Naive B cell (primary cell): ENCODE measurements at regions not wholly inside any gene's neighbourhood (a gene's known extent, or its start where the extent isn't known, plus 50 kb on each side); places are given as distances from the start of the nearest gene placed in this dataset.
"Not testable (repeated sequence)": the region's sequence is repeated elsewhere in the genome, so short reads cannot be mapped to it uniquely, and the experiment has no call there.

Source experiments
- ATAC-seq, 2 donors: fragments of 150-1000 bp; cut with Tn5 transposase; 2 replicates each; pipeline ENCODE4 v1.10.0; 2021; ENCODE audit warnings: low read depth in 2 of 2, mild to moderate bottlenecking in 2 of 2, moderate library complexity in 2 of 2
- DNase-seq: peaks from one replicate; pipeline ENCODE4 v3.0.0; 2022
- H3K27ac Mint-ChIP-seq, 6 donors: one replicate each; pipeline ENCODE4 v1.8.0; 2020 to 2022; ENCODE audit warnings: mild to moderate bottlenecking in 6 of 6, mixed read lengths in 6 of 6, moderate library complexity in 5 of 6, inconsistent platforms in 2 of 6
- H3K27me3 Mint-ChIP-seq, 3 donors: one replicate each; pipeline ENCODE4 v1.8.0; 2021 to 2022; ENCODE audit warnings: mixed read lengths in 3 of 3, mild to moderate bottlenecking in 1 of 3
- H3K36me3 Mint-ChIP-seq, 2 donors: one replicate each; pipeline ENCODE4 v1.8.0; 2020 to 2022; ENCODE audit warnings: mixed read lengths in 2 of 2, inconsistent platforms in 1 of 2, mild to moderate bottlenecking in 1 of 2
- H3K4me1 Mint-ChIP-seq, 3 donors: one replicate each; pipeline ENCODE4 v1.8.0; 2020 to 2022; ENCODE audit warnings: mixed read lengths in 3 of 3, inconsistent platforms in 1 of 3, mild to moderate bottlenecking in 1 of 3, moderate library complexity in 1 of 3
- H3K4me3 Mint-ChIP-seq, 8 donors: one replicate each; pipeline ENCODE4 v1.8.0; 2020 to 2022; ENCODE audit warnings: mild to moderate bottlenecking in 8 of 8, mixed read lengths in 8 of 8, moderate library complexity in 8 of 8, inconsistent platforms in 2 of 8
- H3K9me3 Mint-ChIP-seq, 7 donors: one replicate each; pipeline ENCODE4 v1.8.0; 2020 to 2022; ENCODE audit warnings: mixed read lengths in 7 of 7, mild to moderate bottlenecking in 5 of 7, inconsistent platforms in 2 of 7, moderate library complexity in 1 of 7

- H3K4me1 Mint-ChIP-seq, result peaks cover 4 to 11% (median 11%) of the 10 kb centered on the region in 3 donors
Measured at GRCh38 chr7:150045596-150045995, 171.8 kb downstream of the ATP6V0E2 start.

GRCh38 chr7:150046290-150047194, 172.8 kb downstream of the ATP6V0E2 start:
- H3K9me3 Mint-ChIP-seq, H3K36me3 Mint-ChIP-seq, ATAC-seq, DNase-seq, H3K27ac Mint-ChIP-seq: not testable (repeated sequence)
- Mint-ChIP-seq H3K27me3 (peaks cover 9 to 30% (median 10%) of the 10 kb centered on the region in 3 donors), H3K4me3 (peak overlapping the region in 5 of 8 donors; percentile 33 to 66 (median 51)), H3K4me1 (peaks cover 4 to 11% (median 11%) of the 10 kb centered on the region in 3 donors)

More at GRCh38 chr7:150045596-150045995, 171.8 kb downstream of the ATP6V0E2 start:
- not testable (repeated sequence) for H3K36me3 Mint-ChIP-seq, H3K27ac Mint-ChIP-seq, H3K9me3 Mint-ChIP-seq, ATAC-seq, H3K4me3 Mint-ChIP-seq, DNase-seq
- H3K27me3 Mint-ChIP-seq, result peaks cover 9 to 30% (median 10%) of the 10 kb centered on the region in 3 donors

- DNase-seq, H3K27ac Mint-ChIP-seq, H3K9me3 Mint-ChIP-seq, H3K36me3 Mint-ChIP-seq, ATAC-seq: not testable (repeated sequence)
- Mint-ChIP-seq H3K4me3 (peak overlapping the region in 2 of 8 donors; percentile 33 to 56), H3K27me3 (peaks cover 9 to 30% (median 14%) of the 10 kb centered on the region in 3 donors), H3K4me1 (peaks cover 4 to 11% (median 11%) of the 10 kb centered on the region in 3 donors)
Measured at GRCh38 chr7:150047329-150047728, 173.6 kb downstream of the ATP6V0E2 start.

GRCh38 chr7:150047772-150048171, 174.0 kb downstream of the ATP6V0E2 start:
- not testable (repeated sequence) for ATAC-seq, H3K27ac Mint-ChIP-seq, DNase-seq, H3K36me3 Mint-ChIP-seq, H3K9me3 Mint-ChIP-seq
- Mint-ChIP-seq H3K4me1 (peaks cover 4 to 11% (median 11%) of the 10 kb centered on the region in 3 donors), H3K4me3 (peak overlapping the region in 6 of 8 donors; percentile 18 to 83 (median 58)), H3K27me3 (peaks cover 14 to 30% (median 14%) of the 10 kb centered on the region in 3 donors)

GRCh38 chr7:150048244-150049011, 174.7 kb downstream of the ATP6V0E2 start:
- H3K9me3 Mint-ChIP-seq, H3K36me3 Mint-ChIP-seq, DNase-seq, H3K27ac Mint-ChIP-seq, ATAC-seq: not testable (repeated sequence)
- Mint-ChIP-seq H3K4me3 (peak overlapping the region in 5 of 8 donors; percentile 48 to 83 (median 59)), H3K27me3 (peaks cover 14 to 30% (median 17%) of the 10 kb centered on the region in 3 donors), H3K4me1 (peaks cover 4 to 11% (median 11%) of the 10 kb centered on the region in 3 donors)

- H3K27ac Mint-ChIP-seq, result peak overlapping the region in 1 of 6 donors; percentile 49
- H3K36me3 Mint-ChIP-seq, H3K9me3 Mint-ChIP-seq, ATAC-seq, DNase-seq: not testable (repeated sequence)
- H3K4me1 Mint-ChIP-seq, result peaks cover 4 to 11% (median 11%) of the 10 kb centered on the region in 3 donors
- peak overlapping the region in 7 of 8 donors; percentile 45 to 82 (median 72) for H3K4me3 Mint-ChIP-seq
- H3K27me3 Mint-ChIP-seq, result peaks cover 17 to 32% (median 18%) of the 10 kb centered on the region in 3 donors
Measured at GRCh38 chr7:150049012-150049655, 175.4 kb downstream of the ATP6V0E2 start.

- ATAC-seq, H3K9me3 Mint-ChIP-seq, H3K27ac Mint-ChIP-seq, DNase-seq, H3K4me3 Mint-ChIP-seq, H3K36me3 Mint-ChIP-seq, H3K4me1 Mint-ChIP-seq: not testable (repeated sequence)
- H3K27me3 Mint-ChIP-seq, result peaks cover 17 to 23% (median 18%) of the 10 kb centered on the region in 3 donors
Measured at GRCh38 chr7:150053396-150053795, 179.6 kb downstream of the ATP6V0E2 start.

- not testable (repeated sequence) for ATAC-seq, H3K36me3 Mint-ChIP-seq
Measured at GRCh38 chr7:150054242-150054641, 180.5 kb downstream of the ATP6V0E2 start.

GRCh38 chr7:150060259-150061221, 186.8 kb downstream of the ATP6V0E2 start:
- ATAC-seq (peak; percentile 50 to 75), DNase-seq (peak; percentile 51)
- H3K9me3 Mint-ChIP-seq, H3K4me1 Mint-ChIP-seq, H3K36me3 Mint-ChIP-seq, H3K27ac Mint-ChIP-seq, H3K27me3 Mint-ChIP-seq: not testable (repeated sequence)
- H3K4me3 Mint-ChIP-seq, result peak overlapping the region in 1 of 8 donors; percentile 0

More at GRCh38 chr7:150054242-150054641, 180.5 kb downstream of the ATP6V0E2 start:
- H3K4me1 Mint-ChIP-seq, DNase-seq, H3K27ac Mint-ChIP-seq, H3K9me3 Mint-ChIP-seq: not testable (repeated sequence)
- peak overlapping the region in 1 of 8 donors; percentile 23 for H3K4me3 Mint-ChIP-seq
- peaks cover 13 to 20% (median 17%) of the 10 kb centered on the region in 3 donors for H3K27me3 Mint-ChIP-seq

GRCh38 chr7:150063195-150063594, 189.4 kb downstream of the ATP6V0E2 start:
- H3K36me3 Mint-ChIP-seq, ATAC-seq, H3K27me3 Mint-ChIP-seq, DNase-seq, H3K9me3 Mint-ChIP-seq, H3K4me3 Mint-ChIP-seq, H3K4me1 Mint-ChIP-seq, H3K27ac Mint-ChIP-seq: not testable (repeated sequence)

- not testable (repeated sequence) for H3K9me3 Mint-ChIP-seq, H3K27me3 Mint-ChIP-seq, H3K4me1 Mint-ChIP-seq, H3K27ac Mint-ChIP-seq, DNase-seq, H3K36me3 Mint-ChIP-seq, H3K4me3 Mint-ChIP-seq, ATAC-seq
Measured at GRCh38 chr7:150069555-150070313, 196.0 kb downstream of the ATP6V0E2 start.
